ENCODE measurements at regions not wholly inside any gene's neighbourhood (a gene's known extent, or its start where the extent isn't known, plus 50 kb on each side); places are given as distances from the start of the nearest gene placed in this dataset.

DNA sequence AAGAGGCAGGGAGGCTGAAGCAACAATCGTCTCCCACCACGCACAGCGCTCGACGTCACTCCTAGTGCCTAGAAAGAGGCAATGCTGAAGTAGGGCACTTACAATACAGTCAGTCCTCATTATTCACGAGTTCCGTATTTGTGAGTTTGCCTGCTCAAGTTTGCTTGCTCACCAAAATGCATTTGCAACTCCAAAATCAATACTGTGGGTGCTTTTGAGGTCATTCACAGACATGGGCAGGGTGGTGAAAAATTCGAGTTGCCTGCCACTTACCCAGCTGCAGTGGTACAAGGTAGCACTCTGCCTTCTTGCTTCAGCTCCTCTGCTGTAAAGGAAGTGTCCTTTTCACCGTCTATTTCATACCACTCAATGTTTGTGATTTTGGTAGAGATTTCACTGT lies 113.7 kb upstream of the NCK2 start:
- Histone ChIP-seq H3K18ac (ENCODE audit: low read length) (no peak overlapping the region), H3K36me3 (replicated peaks in 1 of 2; ENCODE audit: control insufficient read depth in 2 of 2, insufficient read depth in 2 of 2, low read length in 2 of 2) (no peaks in the 10 kb centered on the region), H2BK120ac (ENCODE audit: low read depth, low read length) (no peak overlapping the region), H3K79me1 (ENCODE audit: low read depth, low read length) (no peaks in the 10 kb centered on the region), H2BK12ac (ENCODE audit: low read length) (no peak overlapping the region), H3K27me3 (ENCODE audit: control insufficient read depth in 3 of 3, insufficient read depth in 3 of 3, low read depth in 1 of 3, low read length in 3 of 3) (peaks cover 0 to 3% (median 0%) of the 10 kb centered on the region in 3 experiments), H4K91ac (ENCODE audit: low read depth, low read length, poor library complexity) (no peak overlapping the region), H3K4ac (ENCODE audit: low read length) (no peak overlapping the region), H3K4me1 (ENCODE audit: control insufficient read depth in 2 of 2, insufficient read depth in 1 of 2, low read depth in 1 of 2, low read length in 2 of 2) (peaks cover 0 to 7% of the 10 kb centered on the region in 2 donors), H3K4me3 (ENCODE audit: low read length in 2 of 2) (no peak overlapping the region), H3K4me2 (ENCODE audit: insufficient read depth, low read length, poor library complexity, severe bottlenecking) (no peak overlapping the region), H2AFZ (ENCODE audit: low read length) (no peak overlapping the region), H2BK5ac (ENCODE audit: low read length) (no peak overlapping the region), H3K14ac (ENCODE audit: low read length) (no peak overlapping the region), H3K27ac (replicated peaks; ENCODE audit: low read length) (no peak overlapping the region), H3K23ac (ENCODE audit: low read depth, low read length, poor library complexity) (no peak overlapping the region), H2BK15ac (ENCODE audit: low read length) (no peak overlapping the region), H3K9ac (ENCODE audit: low read depth, low read length, poor library complexity) (no peak overlapping the region), H3K9me3 (replicated peaks in 1 of 2; ENCODE audit: control insufficient read depth in 2 of 2, insufficient read depth in 1 of 2, low read depth in 1 of 2, low read length in 2 of 2) (peaks cover 0 to 7% of the 10 kb centered on the region in 2 donors), H4K8ac (ENCODE audit: low read depth, low read length) (no peak overlapping the region), H2AK5ac (ENCODE audit: low read depth, low read length) (no peak overlapping the region)
- DNase-seq (ENCODE audit: low spot score): no peak
- no CpG with 5 or more reads among the region's 9 CpGs for WGBS, 2 donors (ENCODE audit: extremely low coverage in 2 of 2, insufficient read length in 2 of 2, insufficient replicate concordance in 1 of 2)

DNA sequence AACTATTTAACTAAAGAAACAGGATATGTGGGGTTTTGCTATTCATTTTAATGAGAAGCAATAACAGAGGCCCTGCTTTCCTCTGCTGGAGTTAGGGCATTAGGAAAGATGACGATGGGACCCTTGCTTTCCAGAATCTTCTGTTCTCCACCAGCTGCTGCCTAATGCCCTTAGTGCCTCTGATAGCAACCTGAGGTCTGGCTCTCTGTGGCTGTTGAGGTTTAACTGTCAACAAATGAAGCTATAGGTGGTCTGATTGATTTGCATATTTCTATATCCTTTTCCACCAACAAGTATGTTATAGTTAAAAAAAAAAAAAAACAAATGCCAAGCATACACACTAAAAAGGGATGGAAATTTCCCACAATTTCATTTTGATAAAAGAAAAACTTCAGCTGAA lies 115.1 kb upstream of the NCK2 start:
- no peak overlapping the region for H3K9ac ChIP-seq (ENCODE audit: low read depth, low read length, poor library complexity)
- H4K8ac ChIP-seq (ENCODE audit: low read depth, low read length): no peak overlapping the region
- no peak overlapping the region for H3K27ac ChIP-seq (replicated peaks; ENCODE audit: low read length)
- peaks cover 0 to 5% of the 10 kb centered on the region in 2 donors for H3K4me1 ChIP-seq (ENCODE audit: control insufficient read depth in 2 of 2, insufficient read depth in 1 of 2, low read depth in 1 of 2, low read length in 2 of 2)
- no peak overlapping the region for H2BK120ac ChIP-seq (ENCODE audit: low read depth, low read length)
- no peak overlapping the region for H3K14ac ChIP-seq (ENCODE audit: low read length)
- H2AFZ ChIP-seq (ENCODE audit: low read length): no peak overlapping the region
- no peak overlapping the region for H2BK5ac ChIP-seq (ENCODE audit: low read length)
- H2BK15ac ChIP-seq (ENCODE audit: low read length): no peak overlapping the region
- no peak overlapping the region for H3K23ac ChIP-seq (ENCODE audit: low read depth, low read length, poor library complexity)
- H2BK12ac ChIP-seq (ENCODE audit: low read length): no peak overlapping the region
- WGBS, 2 donors (ENCODE audit: extremely low coverage in 2 of 2, insufficient read length in 2 of 2, insufficient replicate concordance in 1 of 2): no CpG with 5 or more reads among the region's 1 CpG
- peaks cover 0 to 7% of the 10 kb centered on the region in 2 donors for H3K9me3 ChIP-seq (replicated peaks in 1 of 2; ENCODE audit: control insufficient read depth in 2 of 2, insufficient read depth in 1 of 2, low read depth in 1 of 2, low read length in 2 of 2)
- no peak overlapping the region for H4K91ac ChIP-seq (ENCODE audit: low read depth, low read length, poor library complexity)
- H3K79me1 ChIP-seq (ENCODE audit: low read depth, low read length): peaks cover 2% of the 10 kb centered on the region
- no peak overlapping the region for H3K18ac ChIP-seq (ENCODE audit: low read length)
- H2AK5ac ChIP-seq (ENCODE audit: low read depth, low read length): no peak overlapping the region
- H3K4ac ChIP-seq (ENCODE audit: low read length): no peak overlapping the region
- H3K4me2 ChIP-seq (ENCODE audit: insufficient read depth, low read length, poor library complexity, severe bottlenecking): no peak overlapping the region
- no peak overlapping the region for H3K4me3 ChIP-seq (ENCODE audit: low read length in 2 of 2)
- peaks cover 0 to 7% (median 0%) of the 10 kb centered on the region in 3 experiments for H3K27me3 ChIP-seq (ENCODE audit: control insufficient read depth in 3 of 3, insufficient read depth in 3 of 3, low read depth in 1 of 3, low read length in 3 of 3)
- no peaks in the 10 kb centered on the region for H3K36me3 ChIP-seq (replicated peaks in 1 of 2; ENCODE audit: control insufficient read depth in 2 of 2, insufficient read depth in 2 of 2, low read length in 2 of 2)
- no peak for DNase-seq (ENCODE audit: low spot score)

DNA sequence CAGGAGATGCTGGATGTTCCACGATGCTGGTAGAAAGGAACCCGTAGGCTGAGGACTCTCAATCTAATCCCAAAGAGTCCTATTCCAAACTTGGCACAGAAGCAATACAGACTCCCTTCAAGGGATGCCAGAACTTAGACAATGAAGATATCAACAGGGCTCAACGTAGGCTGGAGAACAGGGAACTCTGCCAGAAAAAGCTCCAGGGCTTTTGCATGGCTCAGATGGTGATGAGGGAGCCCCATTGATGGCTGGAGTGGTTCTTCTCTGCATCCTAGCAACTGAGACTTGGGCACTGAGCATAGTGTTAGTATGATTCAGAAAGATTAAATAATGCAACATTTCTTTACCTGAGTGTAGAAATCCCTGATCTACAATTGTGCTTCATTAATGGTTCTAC lies 117.2 kb upstream of the NCK2 start:
- peaks cover 2% of the 10 kb centered on the region for H3K79me1 ChIP-seq (ENCODE audit: low read depth, low read length)
- no peak overlapping the region for H3K27ac ChIP-seq (replicated peaks; ENCODE audit: low read length)
- no peak overlapping the region for H3K14ac ChIP-seq (ENCODE audit: low read length)
- no peaks in the 10 kb centered on the region for H3K36me3 ChIP-seq (replicated peaks in 1 of 2; ENCODE audit: control insufficient read depth in 2 of 2, insufficient read depth in 2 of 2, low read length in 2 of 2)
- H4K8ac ChIP-seq (ENCODE audit: low read depth, low read length): no peak overlapping the region
- no peak overlapping the region for H3K4ac ChIP-seq (ENCODE audit: low read length)
- H3K23ac ChIP-seq (ENCODE audit: low read depth, low read length, poor library complexity): no peak overlapping the region
- H3K18ac ChIP-seq (ENCODE audit: low read length): no peak overlapping the region
- H2BK5ac ChIP-seq (ENCODE audit: low read length): no peak overlapping the region
- no peak overlapping the region for H2AFZ ChIP-seq (ENCODE audit: low read length)
- H3K9me3 ChIP-seq (replicated peaks in 1 of 2; ENCODE audit: control insufficient read depth in 2 of 2, insufficient read depth in 1 of 2, low read depth in 1 of 2, low read length in 2 of 2): peaks cover 0 to 7% of the 10 kb centered on the region in 2 donors
- DNase-seq (ENCODE audit: low spot score): no peak
- no peak overlapping the region for H2AK5ac ChIP-seq (ENCODE audit: low read depth, low read length)
- H3K4me2 ChIP-seq (ENCODE audit: insufficient read depth, low read length, poor library complexity, severe bottlenecking): no peak overlapping the region
- peaks cover 0 to 3% of the 10 kb centered on the region in 2 donors for H3K4me1 ChIP-seq (ENCODE audit: control insufficient read depth in 2 of 2, insufficient read depth in 1 of 2, low read depth in 1 of 2, low read length in 2 of 2)
- peaks cover 0 to 7% (median 0%) of the 10 kb centered on the region in 3 experiments for H3K27me3 ChIP-seq (ENCODE audit: control insufficient read depth in 3 of 3, insufficient read depth in 3 of 3, low read depth in 1 of 3, low read length in 3 of 3)
- H3K9ac ChIP-seq (ENCODE audit: low read depth, low read length, poor library complexity): no peak overlapping the region
- no peak overlapping the region for H4K91ac ChIP-seq (ENCODE audit: low read depth, low read length, poor library complexity)
- WGBS, 2 donors (ENCODE audit: extremely low coverage in 2 of 2, insufficient read length in 2 of 2, insufficient replicate concordance in 1 of 2): no CpG with 5 or more reads among the region's 3 CpGs
- H3K4me3 ChIP-seq (ENCODE audit: low read length in 2 of 2): no peak overlapping the region
- H2BK120ac ChIP-seq (ENCODE audit: low read depth, low read length): no peak overlapping the region
- H2BK12ac ChIP-seq (ENCODE audit: low read length): no peak overlapping the region
- no peak overlapping the region for H2BK15ac ChIP-seq (ENCODE audit: low read length)

DNA sequence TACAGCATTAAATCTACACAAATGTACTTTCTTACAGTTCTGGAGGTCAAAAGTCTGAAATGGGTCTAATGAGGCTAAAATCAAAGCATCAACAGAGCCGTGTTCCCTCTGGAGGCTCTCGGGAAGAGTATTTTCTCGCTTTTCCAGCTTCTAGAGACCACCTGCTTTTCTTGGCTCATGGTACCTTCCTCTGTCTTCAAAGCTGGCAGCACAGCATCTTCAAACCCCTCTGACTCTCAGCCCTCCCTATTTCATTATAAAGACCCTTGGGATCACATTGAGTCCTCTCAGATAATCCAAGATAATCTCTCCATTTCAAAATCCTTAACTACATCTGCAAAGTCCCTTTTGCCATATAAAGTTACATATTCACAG lies 117.8 kb upstream of the NCK2 start:
- no peak overlapping the region for H3K27ac ChIP-seq (replicated peaks; ENCODE audit: low read length)
- H2BK120ac ChIP-seq (ENCODE audit: low read depth, low read length): no peak overlapping the region
- no peak overlapping the region for H3K4me3 ChIP-seq (ENCODE audit: low read length in 2 of 2)
- H3K18ac ChIP-seq (ENCODE audit: low read length): no peak overlapping the region
- H3K9ac ChIP-seq (ENCODE audit: low read depth, low read length, poor library complexity): no peak overlapping the region
- no peak overlapping the region for H3K4ac ChIP-seq (ENCODE audit: low read length)
- no peak overlapping the region for H2AFZ ChIP-seq (ENCODE audit: low read length)
- peaks cover 0 to 3% of the 10 kb centered on the region in 2 donors for H3K4me1 ChIP-seq (ENCODE audit: control insufficient read depth in 2 of 2, insufficient read depth in 1 of 2, low read depth in 1 of 2, low read length in 2 of 2)
- H2BK12ac ChIP-seq (ENCODE audit: low read length): no peak overlapping the region
- H2BK5ac ChIP-seq (ENCODE audit: low read length): no peak overlapping the region
- H3K4me2 ChIP-seq (ENCODE audit: insufficient read depth, low read length, poor library complexity, severe bottlenecking): no peak overlapping the region
- H3K14ac ChIP-seq (ENCODE audit: low read length): no peak overlapping the region
- H3K23ac ChIP-seq (ENCODE audit: low read depth, low read length, poor library complexity): no peak overlapping the region
- no CpG with 5 or more reads among the region's 3 CpGs for WGBS, 2 donors (ENCODE audit: extremely low coverage in 2 of 2, insufficient read length in 2 of 2, insufficient replicate concordance in 1 of 2)
- H3K9me3 ChIP-seq (replicated peaks in 1 of 2; ENCODE audit: control insufficient read depth in 2 of 2, insufficient read depth in 1 of 2, low read depth in 1 of 2, low read length in 2 of 2): peaks cover 0 to 7% of the 10 kb centered on the region in 2 donors
- H2AK5ac ChIP-seq (ENCODE audit: low read depth, low read length): no peak overlapping the region
- H4K91ac ChIP-seq (ENCODE audit: low read depth, low read length, poor library complexity): no peak overlapping the region
- no peak for DNase-seq (ENCODE audit: low spot score)
- H4K8ac ChIP-seq (ENCODE audit: low read depth, low read length): no peak overlapping the region
- H3K36me3 ChIP-seq (replicated peaks in 1 of 2; ENCODE audit: control insufficient read depth in 2 of 2, insufficient read depth in 2 of 2, low read length in 2 of 2): no peaks in the 10 kb centered on the region
- peaks cover 2% of the 10 kb centered on the region for H3K79me1 ChIP-seq (ENCODE audit: low read depth, low read length)
- H2BK15ac ChIP-seq (ENCODE audit: low read length): no peak overlapping the region
- H3K27me3 ChIP-seq (ENCODE audit: control insufficient read depth in 3 of 3, insufficient read depth in 3 of 3, low read depth in 1 of 3, low read length in 3 of 3): peaks cover 0 to 7% (median 0%) of the 10 kb centered on the region in 3 experiments
